ENCODE measurements at regions not wholly inside any gene's neighbourhood (a gene's known extent, or its start where the extent isn't known, plus 50 kb on each side); places are given as distances from the start of the nearest gene placed in this dataset.

- no peak for DNase-seq
Observed at GRCh38 chr21:20728691-20729090, 269.5 kb upstream of the NCAM2 start.

GRCh38 chr21:20729376-20729775 is 268.8 kb upstream of the NCAM2 start:
- DNase-seq: no peak

- DNase-seq: no peak
Observed at GRCh38 chr21:20730441-20730840, 267.8 kb upstream of the NCAM2 start.

- no peak for DNase-seq
Observed at GRCh38 chr21:20735257-20735656, 263.0 kb upstream of the NCAM2 start.

- no peak for DNase-seq
Observed at GRCh38 chr21:20737227-20737913, 260.8 kb upstream of the NCAM2 start.

GRCh38 chr21:20739421-20739820 is 258.8 kb upstream of the NCAM2 start:
- no peak for DNase-seq

- no peak for DNase-seq
Observed at GRCh38 chr21:20741445-20741844, 256.8 kb upstream of the NCAM2 start.

GRCh38 chr21:20760221-20760620 is 238.0 kb upstream of the NCAM2 start:
- DNase-seq: no peak

- DNase-seq: no peak
Observed at GRCh38 chr21:20774737-20775136, 223.5 kb upstream of the NCAM2 start.

GRCh38 chr21:20779321-20779720 is 218.9 kb upstream of the NCAM2 start:
- no peak for DNase-seq

- no peak for DNase-seq
Observed at GRCh38 chr21:20783611-20784010, 214.6 kb upstream of the NCAM2 start.

GRCh38 chr21:20789729-20790500 is 208.3 kb upstream of the NCAM2 start:
- DNase-seq: no peak

GRCh38 chr21:20800106-20800505 is 198.1 kb upstream of the NCAM2 start:
- DNase-seq: no peak

GRCh38 chr21:20802201-20802600 is 196.0 kb upstream of the NCAM2 start:
- DNase-seq: no peak

GRCh38 chr21:20802631-20803260 is 195.5 kb upstream of the NCAM2 start:
- DNase-seq: no peak

- no peak for DNase-seq
Observed at GRCh38 chr21:20811702-20812101, 186.5 kb upstream of the NCAM2 start.

- no peak for DNase-seq
Observed at GRCh38 chr21:20814090-20814489, 184.1 kb upstream of the NCAM2 start.

- DNase-seq: no peak
Observed at GRCh38 chr21:20822666-20823065, 175.5 kb upstream of the NCAM2 start.

- DNase-seq: no peak
Observed at GRCh38 chr21:20852866-20853265, 145.3 kb upstream of the NCAM2 start.

- no peak for DNase-seq
Observed at GRCh38 chr21:20856926-20857325, 141.3 kb upstream of the NCAM2 start.

- no peak for DNase-seq
Observed at GRCh38 chr21:20874202-20874601, 124.0 kb upstream of the NCAM2 start.

GRCh38 chr21:20875742-20876141 is 122.5 kb upstream of the NCAM2 start:
- no peak for DNase-seq

- no peak for DNase-seq
Observed at GRCh38 chr21:20877976-20878375, 120.2 kb upstream of the NCAM2 start.

Data from NCI-H1436 treated with DMSO at 0.1 percent for 48 hours (cell line).